Uterus (tissue), 3 donors: ENCODE measurements at regions not wholly inside any gene's neighbourhood (a gene's known extent, or its start where the extent isn't known, plus 50 kb on each side); places are given as distances from the start of the nearest gene placed in this dataset.
A peak's percentile ranks its signal among the peaks of the same experiment; 100 is the strongest.

Experiments used
- DNase-seq, 2 donors: peaks; one replicate each; pipeline ENCODE4 v3.0.0-alpha.2; 2019 to 2020
- H3K27ac ChIP-seq, 2 donors: fragments of 200-600 bp; sonication (generic); 1 replicate in 1 of 2; 2 replicates in 1 of 2; pipeline ENCODE4 v1.5.1; 2016 to 2018
- H3K27me3 ChIP-seq, 2 donors: fragments of 200-600 bp; sonication (generic); one replicate each; pipeline ENCODE4 v1.5.1; 2018 to 2019; ENCODE audit warnings: control low read depth in 1 of 2
- H3K36me3 ChIP-seq, 2 donors: fragments of 200-600 bp; sonication (generic); one replicate each; pipeline ENCODE4 v1.5.1; 2019; ENCODE audit warnings: control low read depth in 1 of 2
- H3K4me1 ChIP-seq, 2 donors: fragments of 200-600 bp; sonication (generic); one replicate each; pipeline ENCODE4 v1.5.1; 2018 to 2019; ENCODE audit warnings: control low read depth in 1 of 2
- H3K4me3 ChIP-seq, 2 donors: fragments of 200-600 bp; sonication (generic); 1 replicate in 1 of 2; 2 replicates in 1 of 2; pipeline ENCODE4 v1.5.1; 2018 to 2019; ENCODE audit warnings: mild to moderate bottlenecking in 1 of 2
- H3K9me3 ChIP-seq, 2 donors: fragments of 200-600 bp; sonication (generic); one replicate each; pipeline ENCODE4 v1.5.1; 2019; ENCODE audit warnings: control low read depth in 1 of 2
- CTCF ChIP-seq, 4 experiments: fragments of 200-600 bp in 2 of 4; fragments of 450-650 bp in 2 of 4; sonication (generic) in 2 of 4; IDR thresholded peaks; one replicate each; pipeline ENCODE4 v1.5.1; 2016 to 2019; ENCODE audit warnings: antibody characterized with exemption in 4 of 4, mild to moderate bottlenecking in 2 of 4, moderate library complexity in 1 of 4
- POLR2A ChIP-seq, 2 donors: fragments of 450-650 bp; IDR thresholded peaks; one replicate each; pipeline ENCODE4 v1.6.1; 2016; ENCODE audit warnings: antibody characterized with exemption in 2 of 2, mild to moderate bottlenecking in 1 of 2, moderate library complexity in 1 of 2
- intact Hi-C: fragments of 100-400 bp; cut with DNase I; formaldehyde crosslinking; loops from one replicate; pipeline ENCODE4 v1.15.1; 2023; ENCODE audit warnings: low total_unique reads
- donor health status: DM: yes; HTN: yes; CAD: no.

- intact Hi-C loops = no loop called here
- H3K4me3 ChIP-seq = no peak overlapping the region
Observed at GRCh38 chr20:50304501-50304856, 113.8 kb downstream of the CEBPB start.

GRCh38 chr20:50304923-50305635 is 114.4 kb downstream of the CEBPB start:
- H3K4me1 ChIP-seq = peaks cover 0 to 14% of the 10 kb centered on the region in 2 donors
- H3K36me3 ChIP-seq = no peaks in the 10 kb centered on the region
- no peaks in the 10 kb centered on the region for H3K27me3 ChIP-seq
- TF ChIP-seq CTCF (IDR thresholded peaks at IDR 0.05) (no peak), POLR2A (IDR thresholded peaks at IDR 0.05) (peak in 1 of 2 donors; percentile 48)
- no peaks in the 10 kb centered on the region for H3K9me3 ChIP-seq
- peak overlapping the region; percentile 96 to 99 for H3K27ac ChIP-seq
- intact Hi-C loops = no loop called here
- H3K4me3 ChIP-seq = no peak overlapping the region
- DNase-seq = peak; percentile 95 to 98

More at GRCh38 chr20:50304501-50304856, 113.8 kb downstream of the CEBPB start:
- DNase-seq = peak; percentile 87 to 88
- Histone ChIP-seq H3K27me3 (no peaks in the 10 kb centered on the region), H3K36me3 (no peaks in the 10 kb centered on the region), H3K9me3 (no peaks in the 10 kb centered on the region), H3K27ac (peak overlapping the region; percentile 96 to 99), H3K4me1 (peaks cover 0 to 14% of the 10 kb centered on the region in 2 donors)
- TF ChIP-seq POLR2A (IDR thresholded peaks at IDR 0.05) (peak in 1 of 2 donors; percentile 6), CTCF (IDR thresholded peaks at IDR 0.05) (no peak)

- Histone ChIP-seq H3K27ac (peak overlapping the region; percentile 96 to 99), H3K36me3 (no peaks in the 10 kb centered on the region), H3K27me3 (no peaks in the 10 kb centered on the region), H3K9me3 (no peaks in the 10 kb centered on the region), H3K4me1 (peaks cover 0 to 14% of the 10 kb centered on the region in 2 donors), H3K4me3 (no peak overlapping the region)
- no peak for TF ChIP-seq CTCF (IDR thresholded peaks at IDR 0.05)
- TF ChIP-seq POLR2A (IDR thresholded peaks at IDR 0.05) = peak in 1 of 2 donors; percentile 75
- peak; percentile 73 to 80 for DNase-seq
- intact Hi-C loops = no loop called here
Observed at GRCh38 chr20:50305636-50306477, 115.2 kb downstream of the CEBPB start.

- no peak for TF ChIP-seq POLR2A (IDR thresholded peaks at IDR 0.05)
- intact Hi-C loops = no loop called here
- no peak for DNase-seq
- Histone ChIP-seq H3K36me3 (no peaks in the 10 kb centered on the region), H3K27me3 (no peaks in the 10 kb centered on the region), H3K4me1 (peaks cover 0 to 14% of the 10 kb centered on the region in 2 donors), H3K9me3 (no peaks in the 10 kb centered on the region), H3K27ac (peak overlapping the region; percentile 96 to 99), H3K4me3 (no peak overlapping the region)
Observed at GRCh38 chr20:50306478-50307423, 116.1 kb downstream of the CEBPB start.

GRCh38 chr20:50308166-50308512 is 117.5 kb downstream of the CEBPB start:
- Histone ChIP-seq H3K4me1 (peaks cover 0 to 19% of the 10 kb centered on the region in 2 donors), H3K9me3 (no peaks in the 10 kb centered on the region), H3K4me3 (no peak overlapping the region), H3K27me3 (no peaks in the 10 kb centered on the region), H3K27ac (peak overlapping the region; percentile 96 to 99), H3K36me3 (no peaks in the 10 kb centered on the region)
- no peak for DNase-seq
- intact Hi-C loops = no loop called here
- no peak for TF ChIP-seq POLR2A (IDR thresholded peaks at IDR 0.05)
- TF ChIP-seq CTCF (IDR thresholded peaks at IDR 0.05) = no peak
